ENCODE measurements at regions not wholly inside any gene's neighbourhood (a gene's known extent, or its start where the extent isn't known, plus 50 kb on each side); places are given as distances from the start of the nearest gene placed in this dataset.

DNA sequence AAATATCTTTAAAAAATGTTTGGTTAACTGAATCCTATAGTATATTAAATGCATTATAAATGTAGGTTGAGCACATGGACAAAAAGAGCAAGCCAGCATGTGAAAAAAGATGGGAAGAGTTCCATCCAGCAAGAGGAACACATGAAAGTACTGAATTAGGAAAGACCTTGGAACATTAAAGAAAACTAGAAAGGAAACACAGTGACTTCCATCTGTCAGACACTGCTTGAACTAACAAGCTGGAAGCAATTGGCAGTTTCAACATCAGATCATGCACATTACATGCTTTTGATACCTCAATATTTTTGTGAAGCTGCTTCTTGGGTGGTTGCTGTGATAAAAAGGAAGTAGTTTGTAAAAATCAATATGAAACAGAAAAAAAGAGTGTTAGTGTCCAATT is 626.8 kb upstream of the GNPDA2 start:
- no peaks in the 10 kb centered on the region for H3F3A ChIP-seq (ENCODE audit: control insufficient read depth, insufficient read depth)
- no peaks in the 10 kb centered on the region for H3K36me3 ChIP-seq (ENCODE audit: control insufficient read depth, low read length)
- no peak for TF ChIP-seq EZH2phosphoT487 (IDR thresholded peaks at IDR 0.05; ENCODE audit: borderline replicate concordance, low read length)
- TF ChIP-seq, protein P1, sequence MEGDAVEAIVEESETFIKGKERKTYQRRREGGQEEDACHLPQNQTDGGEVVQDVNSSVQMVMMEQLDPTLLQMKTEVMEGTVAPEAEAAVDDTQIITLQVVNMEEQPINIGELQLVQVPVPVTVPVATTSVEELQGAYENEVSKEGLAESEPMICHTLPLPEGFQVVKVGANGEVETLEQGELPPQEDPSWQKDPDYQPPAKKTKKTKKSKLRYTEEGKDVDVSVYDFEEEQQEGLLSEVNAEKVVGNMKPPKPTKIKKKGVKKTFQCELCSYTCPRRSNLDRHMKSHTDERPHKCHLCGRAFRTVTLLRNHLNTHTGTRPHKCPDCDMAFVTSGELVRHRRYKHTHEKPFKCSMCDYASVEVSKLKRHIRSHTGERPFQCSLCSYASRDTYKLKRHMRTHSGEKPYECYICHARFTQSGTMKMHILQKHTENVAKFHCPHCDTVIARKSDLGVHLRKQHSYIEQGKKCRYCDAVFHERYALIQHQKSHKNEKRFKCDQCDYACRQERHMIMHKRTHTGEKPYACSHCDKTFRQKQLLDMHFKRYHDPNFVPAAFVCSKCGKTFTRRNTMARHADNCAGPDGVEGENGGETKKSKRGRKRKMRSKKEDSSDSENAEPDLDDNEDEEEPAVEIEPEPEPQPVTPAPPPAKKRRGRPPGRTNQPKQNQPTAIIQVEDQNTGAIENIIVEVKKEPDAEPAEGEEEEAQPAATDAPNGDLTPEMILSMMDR (IDR thresholded peaks at IDR 0.05; ENCODE audit: low read depth, low read length, poor library complexity, severe bottlenecking): no peak
- H3K27me3 ChIP-seq (ENCODE audit: control insufficient read depth, low read length): no peaks in the 10 kb centered on the region
- no peaks in the 10 kb centered on the region for H3K9me2 ChIP-seq (replicated peaks; ENCODE audit: control insufficient read depth, low read length)
- no peaks in the 10 kb centered on the region for H3K4me1 ChIP-seq (ENCODE audit: control insufficient read depth, low read length)
- no peak overlapping the region for H3K27ac ChIP-seq (ENCODE audit: low read depth, low read length)
- no peak overlapping the region for H3K4me2 ChIP-seq (ENCODE audit: low read length)
- H3K9me3 ChIP-seq (ENCODE audit: control insufficient read depth, insufficient read depth, low read length): no peaks in the 10 kb centered on the region
- H4K20me1 ChIP-seq (ENCODE audit: control insufficient read depth, insufficient read depth, low read depth, low read length): no peaks in the 10 kb centered on the region
- H3K4me3 ChIP-seq (ENCODE audit: low read length): no peak overlapping the region
- H3K79me2 ChIP-seq (ENCODE audit: control insufficient read depth, low read length): no peaks in the 10 kb centered on the region

DNA sequence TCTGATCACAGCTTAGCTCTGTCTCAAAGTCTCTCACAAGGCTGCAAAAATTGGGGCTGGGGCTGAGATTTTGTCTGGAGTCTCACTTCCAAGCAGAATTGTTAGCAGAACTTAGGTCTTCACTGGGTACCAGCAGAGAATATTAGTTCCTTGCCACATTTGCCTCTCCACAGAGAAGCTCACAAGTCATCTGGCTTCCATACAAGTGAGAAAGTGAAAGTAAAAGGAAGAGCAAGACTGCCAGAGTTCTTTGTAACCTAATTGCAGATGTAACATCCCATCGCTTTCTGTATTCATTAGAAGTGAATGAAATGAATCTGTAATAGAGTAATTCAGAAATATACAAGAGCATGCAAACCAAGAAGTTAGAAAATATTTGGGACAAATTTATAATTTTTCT is 624.1 kb upstream of the GNPDA2 start:
- H3K4me2 ChIP-seq (ENCODE audit: low read length): no peak overlapping the region
- no peak for TF ChIP-seq EZH2phosphoT487 (IDR thresholded peaks at IDR 0.05; ENCODE audit: borderline replicate concordance, low read length)
- TF ChIP-seq, protein P1 (IDR thresholded peaks at IDR 0.05; ENCODE audit: low read depth, low read length, poor library complexity, severe bottlenecking): no peak
- H3K36me3 ChIP-seq (ENCODE audit: control insufficient read depth, low read length): no peaks in the 10 kb centered on the region
- H3K27ac ChIP-seq (ENCODE audit: low read depth, low read length): no peak overlapping the region
- no peaks in the 10 kb centered on the region for H3K79me2 ChIP-seq (ENCODE audit: control insufficient read depth, low read length)
- H4K20me1 ChIP-seq (ENCODE audit: control insufficient read depth, insufficient read depth, low read depth, low read length): no peaks in the 10 kb centered on the region
- no peak overlapping the region for H3K4me3 ChIP-seq (ENCODE audit: low read length)
- no peaks in the 10 kb centered on the region for H3K4me1 ChIP-seq (ENCODE audit: control insufficient read depth, low read length)
- H3K27me3 ChIP-seq (ENCODE audit: control insufficient read depth, low read length): no peaks in the 10 kb centered on the region
- no peaks in the 10 kb centered on the region for H3K9me3 ChIP-seq (ENCODE audit: control insufficient read depth, insufficient read depth, low read length)
- no peaks in the 10 kb centered on the region for H3F3A ChIP-seq (ENCODE audit: control insufficient read depth, insufficient read depth)
- no peaks in the 10 kb centered on the region for H3K9me2 ChIP-seq (replicated peaks; ENCODE audit: control insufficient read depth, low read length)

DNA sequence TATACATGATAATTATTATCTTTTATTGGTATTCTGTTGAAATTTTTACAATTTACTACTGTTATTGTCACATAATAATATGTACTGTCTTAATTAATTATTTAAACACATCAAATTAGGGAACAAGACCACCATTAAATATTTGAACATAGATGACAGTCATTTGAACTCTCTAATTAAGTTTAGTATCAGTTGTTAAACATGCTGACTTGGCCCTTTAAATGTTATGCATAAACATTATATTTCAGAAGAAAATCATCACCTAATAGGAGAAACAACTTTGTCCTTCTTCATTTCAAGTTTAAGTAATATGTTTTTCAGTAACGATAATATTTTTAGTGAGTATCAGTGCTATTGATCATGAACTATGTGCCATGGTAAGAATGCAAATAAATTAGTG is 623.5 kb upstream of the GNPDA2 start:
- no peak overlapping the region for H3K27ac ChIP-seq (ENCODE audit: low read depth, low read length)
- H3K9me3 ChIP-seq (ENCODE audit: control insufficient read depth, insufficient read depth, low read length): no peaks in the 10 kb centered on the region
- no peak overlapping the region for H3K4me2 ChIP-seq (ENCODE audit: low read length)
- no peaks in the 10 kb centered on the region for H3K36me3 ChIP-seq (ENCODE audit: control insufficient read depth, low read length)
- H3K27me3 ChIP-seq (ENCODE audit: control insufficient read depth, low read length): no peaks in the 10 kb centered on the region
- H3K9me2 ChIP-seq (replicated peaks; ENCODE audit: control insufficient read depth, low read length): no peaks in the 10 kb centered on the region
- H3F3A ChIP-seq (ENCODE audit: control insufficient read depth, insufficient read depth): no peaks in the 10 kb centered on the region
- H3K4me3 ChIP-seq (ENCODE audit: low read length): no peak overlapping the region
- no peaks in the 10 kb centered on the region for H4K20me1 ChIP-seq (ENCODE audit: control insufficient read depth, insufficient read depth, low read depth, low read length)
- TF ChIP-seq, protein P1 (IDR thresholded peaks at IDR 0.05; ENCODE audit: low read depth, low read length, poor library complexity, severe bottlenecking): no peak
- H3K79me2 ChIP-seq (ENCODE audit: control insufficient read depth, low read length): no peaks in the 10 kb centered on the region
- H3K4me1 ChIP-seq (ENCODE audit: control insufficient read depth, low read length): no peaks in the 10 kb centered on the region

Measured in DOHH2 (cell line).